GM12874 (cell line): ENCODE measurements at regions not wholly inside any gene's neighbourhood (a gene's known extent, or its start where the extent isn't known, plus 50 kb on each side); places are given as distances from the start of the nearest gene placed in this dataset.

Experiments used
- CTCF ChIP-seq: IDR thresholded peaks from 2 replicates; pipeline ENCODE4 v1.5.1; 2011; ENCODE audit warnings: low read depth, mild to moderate bottlenecking, control low read depth, low read length, moderate library complexity; ENCODE audit not compliant: insufficient read depth

GRCh38 chr15:96213045-96213444 is 117.5 kb upstream of the NR2F2 start:
- no peak for TF ChIP-seq CTCF

GRCh38 chr15:96213896-96214295 is 116.6 kb upstream of the NR2F2 start:
- TF ChIP-seq CTCF = no peak

- TF ChIP-seq CTCF = no peak
These were observed 112.5 kb upstream of the NR2F2 start for GRCh38 chr15:96217983-96218382.

- TF ChIP-seq CTCF = no peak
These were observed 111.7 kb upstream of the NR2F2 start for GRCh38 chr15:96218623-96219455.

GRCh38 chr15:96219681-96220080 is 110.8 kb upstream of the NR2F2 start:
- no peak for TF ChIP-seq CTCF

GRCh38 chr15:96220657-96221056 is 109.8 kb upstream of the NR2F2 start:
- no peak for TF ChIP-seq CTCF

GRCh38 chr15:96222981-96223380 is 107.5 kb upstream of the NR2F2 start:
- TF ChIP-seq CTCF = no peak
